GM19455 (cell line): ENCODE measurements at regions not wholly inside any gene's neighbourhood (a gene's known extent, or its start where the extent isn't known, plus 50 kb on each side); places are given as distances from the start of the nearest gene placed in this dataset.
"Not testable (repeated sequence)": the region's sequence is repeated elsewhere in the genome, so short reads cannot be mapped to it uniquely, and the experiment has no call there.

Source experiments
- ATAC-seq: cut with Tn5 transposase; IDR thresholded peaks from one replicate; pipeline ENCODE4 v1.9.1; 2021; ENCODE audit not compliant: unreplicated experiment

- no peak for ATAC-seq
These were observed 791.1 kb upstream of the SOX11 start for GRCh38 chr2:4900861-4901770.

DNA sequence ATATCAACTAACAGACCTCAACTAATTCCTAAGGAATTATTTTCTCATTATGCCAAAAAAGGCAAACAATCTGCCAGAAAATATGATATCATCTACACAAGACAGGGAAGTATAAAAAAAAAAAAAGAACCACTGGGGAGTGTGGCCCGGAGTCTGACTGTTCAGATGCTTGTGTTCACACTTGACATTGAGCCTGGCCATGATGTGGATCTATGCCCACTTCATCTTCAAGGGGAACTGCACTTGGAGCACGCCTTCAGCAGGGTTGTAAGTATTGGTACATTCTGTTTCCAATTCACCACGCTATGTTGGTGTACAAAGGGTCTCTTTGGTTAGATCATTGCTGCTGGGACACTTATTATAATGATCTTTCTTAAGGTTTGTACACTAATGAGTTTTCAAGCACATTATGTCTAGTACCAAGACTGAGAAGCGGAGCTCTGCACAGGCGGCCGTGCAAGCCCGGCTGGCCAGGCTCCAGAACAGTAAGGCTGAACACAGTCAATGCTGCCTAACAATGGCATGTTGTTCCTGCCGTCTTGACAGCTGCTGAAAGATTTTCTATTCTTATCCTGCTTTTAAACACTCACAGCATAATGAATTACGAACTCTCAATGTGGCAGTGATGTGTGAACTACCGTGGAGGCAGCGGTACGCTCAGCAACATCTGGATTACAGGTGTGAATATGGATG, 788.4 kb upstream of the SOX11 start:
- ATAC-seq, result no peak

DNA sequence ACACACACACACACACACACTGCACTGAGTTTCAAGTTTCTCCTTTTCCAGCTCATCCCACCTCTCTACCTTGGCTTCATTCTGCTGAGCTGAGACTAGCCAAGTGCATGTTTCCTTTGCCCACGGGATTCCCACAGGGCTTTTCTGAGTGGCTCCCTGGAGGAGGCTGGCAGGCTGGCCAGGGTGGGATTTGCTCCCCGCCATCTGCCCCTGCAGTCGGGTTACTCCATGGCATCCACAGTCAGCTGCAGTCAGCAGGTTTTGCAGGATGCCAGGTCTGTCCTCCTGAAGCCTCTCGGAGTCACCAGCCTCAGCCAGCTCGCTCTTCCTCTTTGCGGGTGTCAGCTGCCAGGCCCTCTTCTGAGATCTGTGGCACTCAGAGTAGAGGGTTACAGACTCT, 783.7 kb upstream of the SOX11 start:
- ATAC-seq, result no peak

- no peak for ATAC-seq
These were observed 782.7 kb upstream of the SOX11 start for GRCh38 chr2:4909346-4910009.

DNA sequence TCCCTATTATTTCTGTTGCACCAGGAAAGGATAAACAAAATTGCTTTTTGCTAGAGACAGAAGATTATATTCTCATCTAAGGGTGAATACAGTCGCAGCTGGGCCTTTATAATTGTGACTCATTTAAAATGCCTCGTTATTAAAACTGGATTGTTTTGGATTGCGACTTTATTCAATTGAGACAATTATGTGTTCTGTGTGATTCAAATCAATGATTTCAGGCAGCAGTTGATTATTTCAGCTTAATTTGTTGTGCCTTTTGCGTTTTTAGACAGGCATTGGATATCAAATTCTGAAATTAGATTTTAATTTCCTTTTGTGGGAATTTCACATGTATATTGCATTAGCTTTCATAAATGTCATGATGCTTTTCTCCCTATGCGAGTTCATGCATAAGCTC, 778.1 kb upstream of the SOX11 start:
- no peak for ATAC-seq

- no peak for ATAC-seq
These were observed 777.6 kb upstream of the SOX11 start for GRCh38 chr2:4914551-4914950.

- ATAC-seq, result no peak
These were observed 776.8 kb upstream of the SOX11 start for GRCh38 chr2:4915357-4915756.

DNA sequence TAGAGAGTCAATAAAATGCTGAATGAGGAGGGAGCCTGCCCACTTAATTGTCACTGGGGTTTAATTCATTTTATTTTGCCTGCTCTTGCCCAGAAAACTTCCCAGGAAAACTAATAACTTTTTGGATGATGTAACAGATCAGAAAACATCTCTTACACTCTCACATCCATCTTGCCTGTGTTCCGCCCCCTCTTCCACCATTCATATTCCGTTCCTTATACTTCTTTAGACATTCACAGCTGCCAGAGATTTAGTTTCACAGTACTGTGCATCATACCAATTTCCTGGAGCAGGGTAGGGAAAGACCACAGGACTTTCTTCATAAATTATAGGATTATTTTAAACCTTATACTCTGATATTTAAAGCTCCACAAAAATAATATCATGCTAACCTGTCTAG, 776.1 kb upstream of the SOX11 start:
- no peak for ATAC-seq

- ATAC-seq, result no peak
These were observed 761.5 kb upstream of the SOX11 start for GRCh38 chr2:4930704-4931103.

- ATAC-seq, result no peak
These were observed 760.3 kb upstream of the SOX11 start for GRCh38 chr2:4931721-4932365.

DNA sequence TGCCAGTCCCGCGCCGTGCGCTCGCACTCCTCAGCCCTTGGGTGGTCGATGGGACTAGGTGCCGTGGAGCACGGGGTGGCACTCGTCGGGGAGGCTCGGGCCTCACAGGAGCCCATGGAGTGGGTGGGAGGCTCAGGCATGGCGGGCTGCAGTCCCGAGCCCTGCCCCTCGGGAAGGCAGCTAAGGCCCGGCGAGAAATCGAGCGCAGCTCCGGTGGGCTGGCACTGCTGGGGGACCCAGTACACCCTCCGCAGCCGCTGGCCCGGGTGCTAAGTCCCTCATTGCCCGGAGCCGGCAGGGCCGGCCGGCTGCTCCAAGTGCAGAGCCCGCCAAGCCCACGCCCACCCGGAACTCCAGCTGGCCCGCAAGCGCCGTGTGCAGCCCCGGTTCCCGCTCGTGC, 756.9 kb upstream of the SOX11 start:
- not testable (repeated sequence) for ATAC-seq

- ATAC-seq, result no peak
These were observed 754.6 kb upstream of the SOX11 start for GRCh38 chr2:4937550-4937949.

- ATAC-seq, result no peak
These were observed 754.0 kb upstream of the SOX11 start for GRCh38 chr2:4938206-4938605.

- ATAC-seq, result no peak
These were observed 749.7 kb upstream of the SOX11 start for GRCh38 chr2:4942441-4942840.

DNA sequence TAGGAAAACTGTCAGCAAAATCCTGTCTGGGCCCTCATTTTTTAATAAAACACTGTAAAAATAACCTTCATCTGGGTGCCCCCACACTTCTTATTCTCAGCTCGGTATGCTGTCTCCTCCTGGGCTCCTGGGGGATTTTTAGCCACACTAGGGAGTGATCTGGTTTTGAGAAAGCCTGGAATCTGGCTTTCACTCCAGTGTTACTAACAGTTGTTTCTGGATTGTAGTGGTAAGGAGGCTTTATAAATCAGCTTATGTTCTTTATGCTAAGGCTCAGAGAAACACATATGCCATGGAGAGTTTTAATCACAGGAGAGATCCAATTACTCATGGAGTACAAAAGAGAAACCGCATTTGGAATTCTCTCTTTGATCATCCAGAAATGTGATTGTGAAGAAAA, 744.3 kb upstream of the SOX11 start:
- ATAC-seq, result no peak

GRCh38 chr2:4951368-4951767, 740.8 kb upstream of the SOX11 start:
- no peak for ATAC-seq

DNA sequence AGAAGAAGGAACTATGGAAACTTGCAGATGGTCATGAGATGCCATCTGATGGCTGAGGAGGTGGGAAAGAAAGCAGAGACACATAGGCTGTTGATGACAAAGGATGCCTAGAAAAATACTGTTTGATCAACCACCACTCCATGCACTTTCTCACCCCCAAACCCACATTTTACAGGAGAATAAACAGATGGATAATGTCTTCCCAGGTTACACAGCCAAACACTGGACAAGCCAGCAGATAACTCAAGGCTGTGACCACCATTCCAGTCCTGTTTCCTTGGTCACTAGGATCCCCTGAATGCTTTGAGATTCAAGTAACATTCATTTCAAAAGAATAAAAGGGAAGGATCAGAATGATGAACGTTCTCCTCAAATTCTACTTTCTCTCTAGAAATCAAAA, 733.0 kb upstream of the SOX11 start:
- ATAC-seq, result no peak

- no peak for ATAC-seq
These were observed 729.8 kb upstream of the SOX11 start for GRCh38 chr2:4962419-4962818.

DNA sequence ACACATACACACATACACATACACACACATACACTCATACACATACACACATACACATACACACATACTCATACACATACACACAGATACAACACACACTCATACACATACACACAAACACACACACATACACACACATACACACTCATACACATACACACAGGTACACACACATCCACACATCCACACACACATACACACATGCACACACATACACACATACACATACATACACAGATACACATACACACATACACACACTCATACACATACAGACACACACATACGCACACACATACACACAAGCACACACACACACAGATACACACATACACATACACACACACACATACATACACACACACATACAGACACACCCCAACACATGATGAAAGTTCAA, 729.1 kb upstream of the SOX11 start:
- no peak for ATAC-seq

DNA sequence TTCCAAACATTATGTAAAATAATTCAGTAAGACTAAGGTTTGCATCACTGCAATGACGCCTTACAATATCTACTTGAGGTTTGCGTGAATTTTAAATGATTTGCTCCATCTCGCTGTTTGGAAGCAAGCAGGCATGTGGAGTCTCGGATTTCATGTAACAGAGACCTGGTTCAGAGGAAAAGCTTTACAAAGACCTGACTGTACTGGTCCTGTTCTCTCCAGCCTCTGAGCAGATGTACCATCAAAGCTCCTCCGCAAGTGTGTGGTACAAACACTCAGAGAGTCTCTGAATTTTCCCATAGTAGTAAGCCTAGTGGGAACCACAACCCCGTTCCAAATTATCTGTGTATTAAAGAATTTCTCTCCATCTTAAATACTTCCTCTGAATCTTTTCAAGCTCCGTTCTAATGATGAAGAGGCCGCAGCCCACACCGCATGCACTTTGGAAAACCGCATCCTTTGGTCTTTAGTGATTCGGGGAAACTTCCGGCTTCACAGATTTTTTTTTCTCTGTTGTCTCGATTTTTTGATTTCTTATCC, 728.1 kb upstream of the SOX11 start:
- ATAC-seq, result no peak

- ATAC-seq, result no peak
These were observed 727.6 kb upstream of the SOX11 start for GRCh38 chr2:4964579-4964978.
